CD4-positive, alpha-beta T cell treated with Interleukin-6 at 100 ng/mL for 8 hours (primary cell): ENCODE measurements at regions not wholly inside any gene's neighbourhood (a gene's known extent, or its start where the extent isn't known, plus 50 kb on each side); places are given as distances from the start of the nearest gene placed in this dataset.

Experiments
- DNase-seq: peaks from one replicate; pipeline ENCODE4 v3.0.0-alpha.2; 2020; ENCODE audit warnings: mixed read lengths, low spot score

DNA sequence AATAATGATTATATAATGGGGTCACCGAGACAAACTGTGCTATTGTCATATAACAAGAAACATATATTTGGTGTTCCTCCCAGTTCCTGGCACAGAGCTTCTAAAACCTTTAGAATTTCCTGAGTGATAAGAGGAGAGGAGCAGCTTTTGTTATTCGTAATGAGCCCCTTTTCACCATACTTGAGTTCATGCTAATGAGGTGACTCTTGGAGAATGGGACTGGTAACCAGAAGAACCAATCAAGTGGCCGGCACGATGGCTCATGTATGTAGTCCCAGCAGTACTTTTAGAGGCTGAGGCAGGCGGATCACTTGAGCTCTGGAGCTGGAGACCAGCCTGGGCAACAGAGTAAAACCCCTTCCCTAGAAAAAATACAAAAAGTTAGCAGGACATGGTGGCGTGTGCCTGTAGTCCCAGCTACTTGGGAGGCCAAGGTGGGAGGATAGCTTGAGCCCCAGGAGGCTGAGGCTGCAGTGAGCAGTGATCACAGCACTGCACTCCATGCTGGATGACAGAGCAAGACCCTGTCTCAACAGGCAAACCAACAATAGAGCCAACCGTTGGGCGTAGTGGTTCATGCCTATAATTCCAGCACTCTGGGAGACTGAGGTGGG, 62.7 kb upstream of the FTH1 start:
- DNase-seq = no peak

- no peak for DNase-seq
Observed at GRCh38 chr11:62026739-62027370, 59.4 kb upstream of the FTH1 start.

- DNase-seq = peak; percentile 78
Observed at GRCh38 chr11:62025487-62026105, 58.2 kb upstream of the FTH1 start.

DNA sequence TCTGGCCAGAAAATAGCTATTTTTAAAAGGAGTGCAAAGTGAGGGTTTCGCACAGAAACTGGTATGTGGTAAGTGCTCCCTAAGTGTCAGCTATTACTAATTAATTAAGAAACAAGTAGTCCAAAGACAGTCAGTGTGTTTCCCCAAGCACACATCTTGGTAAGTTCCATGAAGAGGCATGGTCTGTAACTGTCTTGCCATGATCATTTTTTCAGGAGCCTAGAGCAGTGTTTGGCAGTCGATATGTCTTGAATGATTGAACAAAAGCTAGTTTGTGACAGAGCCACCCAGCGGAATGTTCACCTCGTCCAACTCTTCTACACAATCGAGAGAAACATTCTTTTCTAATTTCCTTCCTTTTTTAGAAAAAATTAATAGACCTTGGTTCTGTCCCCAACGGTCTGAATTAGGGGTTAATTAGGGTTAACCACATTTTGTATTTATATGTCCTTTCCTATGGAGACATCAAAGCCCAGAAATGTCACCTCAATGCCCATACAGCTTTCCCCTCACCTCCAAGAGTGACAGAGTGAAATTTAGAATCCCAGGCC, 57.6 kb upstream of the FTH1 start:
- no peak for DNase-seq

DNA sequence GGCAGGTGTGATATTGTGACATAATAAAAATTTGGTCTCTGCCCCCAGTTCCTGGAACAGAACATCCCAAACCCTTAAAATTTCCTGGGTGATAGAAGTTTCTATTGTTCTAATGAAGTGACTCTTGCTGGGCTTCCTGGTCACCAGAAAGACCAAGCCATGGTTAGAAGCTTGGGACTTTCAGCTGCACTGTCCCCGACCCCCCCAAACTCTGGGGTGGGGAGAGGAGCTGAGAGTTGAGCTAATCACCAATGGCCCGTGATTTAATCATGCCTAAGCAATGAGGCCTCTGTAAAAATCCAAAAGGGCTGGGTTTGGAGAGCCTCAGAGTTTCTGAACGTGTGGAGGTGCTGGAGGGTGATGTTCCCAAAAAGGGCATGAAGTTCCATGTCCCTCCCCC, 54.8 kb upstream of the FTH1 start:
- no peak for DNase-seq

DNA sequence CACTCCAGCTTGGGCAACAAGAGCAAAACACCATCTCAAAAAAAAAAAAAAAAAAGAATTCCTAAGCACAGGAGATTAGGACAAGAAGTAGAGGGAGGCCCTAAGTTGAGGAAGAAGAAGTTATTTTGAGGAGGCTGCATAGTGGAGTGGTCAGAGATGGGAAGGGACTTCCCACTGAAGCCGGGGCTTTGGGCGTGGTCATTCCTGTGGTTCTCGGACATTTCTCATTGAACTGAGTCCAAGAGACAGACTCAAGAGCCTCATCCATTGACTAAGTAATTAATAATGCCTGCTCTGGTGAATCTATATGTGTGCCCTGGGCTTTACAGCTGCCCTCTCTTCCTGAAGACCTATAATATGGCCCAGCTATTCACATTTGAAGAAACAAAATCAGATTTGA, 53.2 kb upstream of the FTH1 start:
- no peak for DNase-seq

DNA sequence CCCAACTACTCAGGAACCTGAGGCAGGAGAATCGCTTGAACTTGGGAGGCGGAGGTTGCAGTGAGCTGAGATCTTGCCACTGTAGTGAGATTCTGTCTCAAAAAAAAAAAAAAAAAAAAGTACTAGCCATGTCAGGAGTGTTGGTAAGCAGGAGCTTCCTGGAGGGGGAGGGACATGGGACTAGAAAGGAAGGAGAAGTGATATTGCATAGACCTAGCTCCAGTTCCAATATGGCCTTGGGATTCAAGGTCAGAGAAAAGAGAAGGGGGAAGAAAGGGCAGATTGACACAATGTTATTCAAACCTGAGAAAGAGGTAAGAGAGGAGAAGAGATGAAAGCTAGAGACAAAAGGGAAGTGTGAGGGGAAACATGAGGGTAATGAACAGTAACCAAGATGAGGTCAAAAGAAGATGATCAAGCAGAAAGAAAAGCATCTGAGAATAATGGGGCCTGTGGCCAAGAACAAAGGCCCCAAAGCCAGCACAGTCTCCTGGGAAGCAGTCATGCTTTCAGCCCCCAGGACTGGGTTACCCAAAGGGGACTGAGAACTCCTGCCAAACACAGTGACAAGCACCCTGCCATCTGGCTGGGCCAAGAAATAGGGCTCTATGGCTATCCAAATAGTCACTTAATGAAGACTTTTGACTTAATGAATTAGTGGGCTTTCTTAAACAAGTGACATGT, 51.7 kb upstream of the FTH1 start:
- DNase-seq = no peak

DNA sequence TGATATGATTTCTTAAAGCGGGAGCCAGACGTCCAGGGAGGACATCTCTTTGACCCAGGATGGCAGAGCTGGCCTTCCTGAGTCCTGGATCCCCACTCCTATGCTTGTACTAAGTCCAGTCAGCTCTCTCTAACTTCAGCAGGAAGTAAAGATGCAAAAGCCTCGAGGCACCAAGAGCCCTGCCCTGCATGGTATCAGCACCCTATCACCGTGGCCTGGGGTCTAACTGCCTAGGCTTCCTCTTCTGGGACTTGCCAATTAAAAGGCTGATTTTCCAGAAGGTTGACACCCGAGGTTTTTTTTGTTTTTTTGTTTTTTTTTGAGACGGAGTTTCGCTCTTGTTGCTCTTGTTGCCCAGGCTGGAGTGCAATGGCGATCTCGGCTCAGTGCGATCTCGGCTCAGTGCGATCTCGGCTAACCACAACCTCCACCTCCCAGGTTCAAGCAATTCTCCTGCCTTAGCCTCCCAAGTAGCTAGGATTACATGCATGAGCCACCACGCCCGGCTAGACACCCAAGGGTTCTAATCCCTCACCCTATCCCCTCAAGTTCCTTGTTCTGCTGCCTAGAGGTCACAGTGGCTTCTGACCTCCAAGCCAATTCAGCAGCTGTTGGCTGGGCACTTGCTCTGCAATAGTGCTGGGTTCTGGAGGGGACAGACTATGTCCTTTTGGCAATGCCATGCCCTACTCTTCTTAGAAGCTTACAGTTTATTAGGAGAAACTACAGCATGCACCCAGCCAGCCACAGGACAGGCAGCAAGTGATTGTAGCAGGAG, 50.6 kb upstream of the FTH1 start:
- DNase-seq = no peak
